SK-N-SH (cell line): ENCODE measurements at regions not wholly inside any gene's neighbourhood (a gene's known extent, or its start where the extent isn't known, plus 50 kb on each side); places are given as distances from the start of the nearest gene placed in this dataset.

ENCODE experiments used
- CTCF ChIA-PET: fragments of 300-600, 350-600 bp; formaldehyde crosslinking; extraction: SDS; loops from one replicate; lab custom pipeline; 2021; lab: Yijun Ruan, JAX
- POLR2A ChIA-PET: fragments of 350-600 bp; sonication (Branson Sonifier 250); formaldehyde crosslinking; extraction: SDS; loops from one replicate; lab custom pipeline; 2020; ENCODE audit warnings: antibody characterized with exemption, inconsistent platforms; lab: Yijun Ruan, JAX
- DNase-seq: peaks from one replicate; pipeline ENCODE4 v3.0.0; 2012
- H2AFZ ChIP-seq: fragments of 200-600 bp; sonication (generic); 2 replicates; pipeline ENCODE4 v1.8.1; 2016; ENCODE audit warnings: antibody characterized with exemption, mild to moderate bottlenecking, low read depth
- H3F3A ChIP-seq: fragments of 200-600 bp; sonication (generic); replicated peaks from 2 replicates; pipeline ENCODE3; 2016; ENCODE audit warnings: antibody characterized with exemption, mild to moderate bottlenecking; ENCODE audit not compliant: insufficient read depth
- H3K27ac ChIP-seq, 2 experiments: fragments of 200-500 bp in 1 of 2; fragments of 200-600 bp in 1 of 2; sonication (Bioruptor generic) in 1 of 2; sonication (generic), shearing (Covaris generic) in 1 of 2; 2 replicates each; pipeline versions ENCODE4 v1.5.1 to v1.6.1; 2014 to 2016; ENCODE audit warnings: low read depth in 2 of 2, inconsistent platforms in 1 of 2, low read length in 1 of 2, mild to moderate bottlenecking in 1 of 2, mixed read lengths in 1 of 2
- H3K27me3 ChIP-seq: fragments of 200-600 bp; sonication (generic), shearing (Covaris generic); 2 replicates; pipeline ENCODE4 v1.6.1; 2016; ENCODE audit warnings: mixed run types; ENCODE audit not compliant: insufficient read depth
- H3K36me3 ChIP-seq, 2 experiments: fragments of 200-500 bp in 1 of 2; fragments of 200-600 bp in 1 of 2; sonication (Bioruptor generic) in 1 of 2; sonication (generic) in 1 of 2; replicated peaks in 1 of 2; 2 replicates each; pipeline versions ENCODE3 to v1.5.1; 2014 to 2016; ENCODE audit warnings: low read length in 1 of 2, mild to moderate bottlenecking in 1 of 2; ENCODE audit not compliant: insufficient read depth in 2 of 2, control insufficient read depth in 1 of 2
- H3K4me1 ChIP-seq, 2 experiments: fragments of 200-500 bp in 1 of 2; fragments of 200-600 bp in 1 of 2; sonication (Bioruptor generic) in 1 of 2; sonication (generic), shearing (Covaris generic) in 1 of 2; 2 replicates each; pipeline versions ENCODE4 v1.5.1 to v1.6.1; 2014 to 2016; ENCODE audit warnings: low read depth in 1 of 2, low read length in 1 of 2, mixed run types in 1 of 2; ENCODE audit not compliant: insufficient read depth in 2 of 2, control insufficient read depth in 1 of 2
- H3K4me2 ChIP-seq: fragments of 200-600 bp; sonication (generic), shearing (Covaris generic); 2 replicates; pipeline ENCODE4 v1.6.1; 2017; ENCODE audit warnings: mixed run types
- H3K4me3 ChIP-seq, 2 experiments: fragments of 200-500 bp in 1 of 2; fragments of 200-600 bp in 1 of 2; sonication (Bioruptor generic) in 1 of 2; sonication (generic), shearing (Covaris generic) in 1 of 2; 2 replicates each; pipeline versions ENCODE4 v1.5.1 to v1.8.1; 2014 to 2016; ENCODE audit warnings: low read depth in 2 of 2, inconsistent platforms in 1 of 2, low read length in 1 of 2, mild to moderate bottlenecking in 1 of 2, mixed read lengths in 1 of 2, moderate library complexity in 1 of 2
- H3K79me2 ChIP-seq: fragments of 200-600 bp; sonication (generic); 2 replicates; pipeline ENCODE4 v1.8.1; 2017; ENCODE audit warnings: mild to moderate bottlenecking; ENCODE audit not compliant: insufficient read depth
- H3K9ac ChIP-seq: fragments of 200-600 bp; sonication (generic); 2 replicates; pipeline ENCODE4 v1.6.1; 2017; ENCODE audit warnings: mixed run types
- H3K9me2 ChIP-seq: fragments of 200-600 bp; sonication (generic); 2 replicates; pipeline ENCODE4 v1.6.1; 2017; ENCODE audit warnings: mixed run types
- H3K9me3 ChIP-seq: fragments of 200-600 bp; sonication (generic); 2 replicates; pipeline ENCODE4 v1.6.1; 2017; ENCODE audit warnings: mixed run types, mild to moderate bottlenecking, moderate library complexity
- H4K20me1 ChIP-seq: fragments of 200-600 bp; sonication (generic); 2 replicates; pipeline ENCODE4 v1.6.1; 2017; ENCODE audit warnings: mild to moderate bottlenecking, mixed run types; ENCODE audit not compliant: insufficient read depth
- CHD2 ChIP-seq: fragments of 150-350 bp; IDR thresholded peaks from 2 replicates; pipeline ENCODE4 v1.6.1; 2018; ENCODE audit warnings: low read length; ENCODE audit not compliant: partially characterized antibody
- ELF1 ChIP-seq: IDR thresholded peaks from 2 replicates; pipeline ENCODE4 v1.4.0; 2012
- EP300 ChIP-seq, 2 experiments: IDR thresholded peaks; 2 replicates each; pipeline versions ENCODE4 v1.4.0 to v1.6.1; 2012; ENCODE audit warnings: borderline replicate concordance in 1 of 2, low read depth in 1 of 2, low read length in 1 of 2
- FOSL2 ChIP-seq: IDR thresholded peaks from 2 replicates; pipeline ENCODE4 v1.4.0; 2012; ENCODE audit warnings: low read depth, mild to moderate bottlenecking, moderate library complexity, borderline replicate concordance
- FOXJ3 ChIP-seq: sonication (generic); formaldehyde crosslinking; IDR thresholded peaks from 2 replicates; pipeline ENCODE4 v1.5.1; 2020; ENCODE audit warnings: mild to moderate bottlenecking, missing genetic modification reagents
- FOXM1 ChIP-seq: IDR thresholded peaks from 2 replicates; pipeline ENCODE4 v1.4.0; 2012; ENCODE audit warnings: low read depth, mild to moderate bottlenecking
- GATA2 ChIP-seq: sonication (generic); formaldehyde crosslinking; IDR thresholded peaks from 2 replicates; pipeline ENCODE4 v1.5.0; 2020; ENCODE audit warnings: mild to moderate bottlenecking, missing genetic modification reagents
- IRF3 ChIP-seq: fragments of 150-350 bp; IDR thresholded peaks from 2 replicates; pipeline ENCODE4 v1.6.1; 2016; ENCODE audit warnings: mild to moderate bottlenecking, low read depth, low read length
- MEF2A ChIP-seq: IDR thresholded peaks from 2 replicates; pipeline ENCODE4 v1.4.0; 2012; ENCODE audit warnings: low read depth, borderline replicate concordance
- NFIC ChIP-seq: IDR thresholded peaks from 2 replicates; pipeline ENCODE4 v1.4.0; 2012; ENCODE audit warnings: borderline replicate concordance
- POLR2AphosphoS5 ChIP-seq: IDR thresholded peaks from 2 replicates; pipeline ENCODE4 v1.6.1; 2012; ENCODE audit warnings: low read depth, low read length
- RFX5 ChIP-seq: IDR thresholded peaks from 2 replicates; pipeline ENCODE4 v1.6.1; 2012; ENCODE audit warnings: mild to moderate bottlenecking, improper control_type of control experiment, low read length
- RXRA ChIP-seq: IDR thresholded peaks from 2 replicates; pipeline ENCODE4 v1.4.0; 2012; ENCODE audit warnings: low read depth, mild to moderate bottlenecking, borderline replicate concordance
- SIN3A ChIP-seq: IDR thresholded peaks from 2 replicates; pipeline ENCODE4 v1.6.1; 2012; ENCODE audit warnings: low read depth, mild to moderate bottlenecking, low read length, moderate library complexity, borderline replicate concordance
- SMC3 ChIP-seq: IDR thresholded peaks from 2 replicates; pipeline ENCODE4 v1.6.1; 2012; ENCODE audit warnings: low read depth, low read length, improper control_type of control experiment
- TCF12 ChIP-seq: IDR thresholded peaks from 2 replicates; pipeline ENCODE4 v1.4.0; 2012
- WGBS: methylation state at CpG from one replicate; pipeline ENCODE4 v1.1.6; 2017; ENCODE audit warnings: low lambda C conversion rate; 5-methylcytosine and 5-hydroxymethylcytosine counted together
- TF ChIP-seq, protein P1 (sequence below): IDR thresholded peaks from 2 replicates; pipeline ENCODE4 v1.6.1; 2012; ENCODE audit warnings: mild to moderate bottlenecking, low read depth, low read length, moderate library complexity
- TF ChIP-seq, protein P2 (sequence below): IDR thresholded peaks from 2 replicates; pipeline ENCODE4 v1.4.0; 2012; ENCODE audit warnings: low read depth
- TF ChIP-seq, protein P3 (sequence below): IDR thresholded peaks from 2 replicates; pipeline ENCODE4 v1.4.0; 2012; ENCODE audit warnings: low read depth, borderline replicate concordance
- TF ChIP-seq, protein P4 (sequence below): fragments of 150-350 bp; IDR thresholded peaks from 2 replicates; pipeline ENCODE4 v1.6.1; 2017; ENCODE audit warnings: antibody characterized with exemption, low read length, low read depth, borderline replicate concordance

DNA sequence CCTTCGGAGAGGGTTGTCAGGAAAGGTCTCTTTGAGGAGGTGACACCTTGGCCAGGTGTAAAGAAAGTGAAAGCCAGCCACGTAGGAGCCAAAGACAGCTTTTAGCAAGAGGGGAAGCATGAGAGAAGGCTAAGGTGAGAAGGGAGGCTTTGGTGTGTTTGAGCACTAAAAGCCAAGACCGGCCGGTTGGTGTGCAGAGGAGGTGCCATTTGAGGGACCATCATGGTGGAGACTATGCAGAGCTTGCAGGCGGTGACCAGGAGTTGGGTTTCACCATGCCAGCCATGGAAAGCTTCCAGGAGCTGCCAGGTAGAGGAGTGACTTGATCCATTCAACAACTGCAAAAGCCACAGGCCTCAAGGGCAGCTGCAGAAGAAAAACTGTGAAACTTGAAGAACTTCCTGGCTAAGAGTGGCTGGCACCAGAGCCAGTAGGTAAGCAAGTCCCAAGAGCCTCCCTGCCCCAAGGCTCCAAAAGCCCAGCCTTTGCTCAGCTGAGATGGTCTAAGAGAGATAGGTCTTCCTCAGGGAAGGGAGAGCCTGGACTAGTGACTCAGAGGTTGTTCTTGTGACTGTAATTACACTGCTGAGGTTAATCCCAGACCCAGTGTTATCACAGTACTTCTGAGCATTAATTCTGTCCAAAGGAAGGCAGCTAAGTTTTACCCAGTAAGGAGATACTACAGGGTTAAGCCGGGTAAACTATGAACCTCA is 319.0 kb downstream of the BCL11A start:
- Histone ChIP-seq H3K4me2 (no peak overlapping the region), H3K9ac (no peak overlapping the region), H3F3A (no peaks in the 10 kb centered on the region), H3K27ac (no peak overlapping the region), H3K36me3 (no peaks in the 10 kb centered on the region), H4K20me1 (no peaks in the 10 kb centered on the region), H3K79me2 (no peaks in the 10 kb centered on the region), H3K4me3 (no peak overlapping the region), H3K9me2 (no peaks in the 10 kb centered on the region), H3K9me3 (0 out of 2 replicates have a peak, but pooled peaks cover 3% of the 10 kb centered on the region), H3K4me1 (no peaks in the 10 kb centered on the region), H3K27me3 (no peaks in the 10 kb centered on the region), H2AFZ (no peak overlapping the region)
- TF ChIP-seq RFX5 (no peak), NFIC (no peak), TCF12 (no peak), SIN3A (no peak), EP300 (IDR thresholded peaks at IDR 0.05; ENCODE audit: borderline replicate concordance in 1 of 2, low read depth in 1 of 2, low read length in 1 of 2) (no peak), POLR2AphosphoS5 (no peak), FOXJ3 (CRISPR knock-in tag) (no peak), CHD2 (no peak), GATA2 (CRISPR knock-in tag) (no peak), FOSL2 (no peak), FOXM1 (no peak), IRF3 (no peak), ELF1 (no peak), SMC3 (no peak), MEF2A (no peak), RXRA (no peak)
- TF ChIP-seq, protein P1, sequence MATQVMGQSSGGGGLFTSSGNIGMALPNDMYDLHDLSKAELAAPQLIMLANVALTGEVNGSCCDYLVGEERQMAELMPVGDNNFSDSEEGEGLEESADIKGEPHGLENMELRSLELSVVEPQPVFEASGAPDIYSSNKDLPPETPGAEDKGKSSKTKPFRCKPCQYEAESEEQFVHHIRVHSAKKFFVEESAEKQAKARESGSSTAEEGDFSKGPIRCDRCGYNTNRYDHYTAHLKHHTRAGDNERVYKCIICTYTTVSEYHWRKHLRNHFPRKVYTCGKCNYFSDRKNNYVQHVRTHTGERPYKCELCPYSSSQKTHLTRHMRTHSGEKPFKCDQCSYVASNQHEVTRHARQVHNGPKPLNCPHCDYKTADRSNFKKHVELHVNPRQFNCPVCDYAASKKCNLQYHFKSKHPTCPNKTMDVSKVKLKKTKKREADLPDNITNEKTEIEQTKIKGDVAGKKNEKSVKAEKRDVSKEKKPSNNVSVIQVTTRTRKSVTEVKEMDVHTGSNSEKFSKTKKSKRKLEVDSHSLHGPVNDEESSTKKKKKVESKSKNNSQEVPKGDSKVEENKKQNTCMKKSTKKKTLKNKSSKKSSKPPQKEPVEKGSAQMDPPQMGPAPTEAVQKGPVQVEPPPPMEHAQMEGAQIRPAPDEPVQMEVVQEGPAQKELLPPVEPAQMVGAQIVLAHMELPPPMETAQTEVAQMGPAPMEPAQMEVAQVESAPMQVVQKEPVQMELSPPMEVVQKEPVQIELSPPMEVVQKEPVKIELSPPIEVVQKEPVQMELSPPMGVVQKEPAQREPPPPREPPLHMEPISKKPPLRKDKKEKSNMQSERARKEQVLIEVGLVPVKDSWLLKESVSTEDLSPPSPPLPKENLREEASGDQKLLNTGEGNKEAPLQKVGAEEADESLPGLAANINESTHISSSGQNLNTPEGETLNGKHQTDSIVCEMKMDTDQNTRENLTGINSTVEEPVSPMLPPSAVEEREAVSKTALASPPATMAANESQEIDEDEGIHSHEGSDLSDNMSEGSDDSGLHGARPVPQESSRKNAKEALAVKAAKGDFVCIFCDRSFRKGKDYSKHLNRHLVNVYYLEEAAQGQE = no peak
- TF ChIP-seq, protein P2, sequence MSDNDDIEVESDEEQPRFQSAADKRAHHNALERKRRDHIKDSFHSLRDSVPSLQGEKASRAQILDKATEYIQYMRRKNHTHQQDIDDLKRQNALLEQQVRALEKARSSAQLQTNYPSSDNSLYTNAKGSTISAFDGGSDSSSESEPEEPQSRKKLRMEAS = no peak
- TF ChIP-seq, protein P3, sequence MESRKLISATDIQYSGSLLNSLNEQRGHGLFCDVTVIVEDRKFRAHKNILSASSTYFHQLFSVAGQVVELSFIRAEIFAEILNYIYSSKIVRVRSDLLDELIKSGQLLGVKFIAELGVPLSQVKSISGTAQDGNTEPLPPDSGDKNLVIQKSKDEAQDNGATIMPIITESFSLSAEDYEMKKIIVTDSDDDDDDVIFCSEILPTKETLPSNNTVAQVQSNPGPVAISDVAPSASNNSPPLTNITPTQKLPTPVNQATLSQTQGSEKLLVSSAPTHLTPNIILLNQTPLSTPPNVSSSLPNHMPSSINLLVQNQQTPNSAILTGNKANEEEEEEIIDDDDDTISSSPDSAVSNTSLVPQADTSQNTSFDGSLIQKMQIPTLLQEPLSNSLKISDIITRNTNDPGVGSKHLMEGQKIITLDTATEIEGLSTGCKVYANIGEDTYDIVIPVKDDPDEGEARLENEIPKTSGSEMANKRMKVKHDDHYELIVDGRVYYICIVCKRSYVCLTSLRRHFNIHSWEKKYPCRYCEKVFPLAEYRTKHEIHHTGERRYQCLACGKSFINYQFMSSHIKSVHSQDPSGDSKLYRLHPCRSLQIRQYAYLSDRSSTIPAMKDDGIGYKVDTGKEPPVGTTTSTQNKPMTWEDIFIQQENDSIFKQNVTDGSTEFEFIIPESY = no peak
- TF ChIP-seq, protein P4, sequence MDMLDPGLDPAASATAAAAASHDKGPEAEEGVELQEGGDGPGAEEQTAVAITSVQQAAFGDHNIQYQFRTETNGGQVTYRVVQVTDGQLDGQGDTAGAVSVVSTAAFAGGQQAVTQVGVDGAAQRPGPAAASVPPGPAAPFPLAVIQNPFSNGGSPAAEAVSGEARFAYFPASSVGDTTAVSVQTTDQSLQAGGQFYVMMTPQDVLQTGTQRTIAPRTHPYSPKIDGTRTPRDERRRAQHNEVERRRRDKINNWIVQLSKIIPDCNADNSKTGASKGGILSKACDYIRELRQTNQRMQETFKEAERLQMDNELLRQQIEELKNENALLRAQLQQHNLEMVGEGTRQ = no peak
- WGBS = 41% methylated on average over 6 of the region's 6 CpGs
- no peak for DNase-seq
- ChIA-PET POLR2A (no interaction called here), CTCF (no interaction called here)
